T-helper 1 cell treated with Interleukin-12 subunit alpha and Interleukin-12 subunit beta and Interleukin-4 antibody, amounts not matched to agents 30 ng/mL and 1 ng/mL, for 36 hours (primary cell): ENCODE measurements at regions not wholly inside any gene's neighbourhood (a gene's known extent, or its start where the extent isn't known, plus 50 kb on each side); places are given as distances from the start of the nearest gene placed in this dataset.

Source experiments
- intact Hi-C: fragments of 100-400 bp; cut with micrococcal nuclease; formaldehyde crosslinking; loops from one replicate; pipeline ENCODE4 v1.15.1; 2024

- intact Hi-C loops, result no loop called here
Observed at GRCh38 chr2:177141866-177142265, 70.7 kb upstream of the HNRNPA3 start.

- intact Hi-C loops, result no loop called here
Observed at GRCh38 chr2:177143444-177143843, 69.2 kb upstream of the HNRNPA3 start.

GRCh38 chr2:177147093-177147694 is 65.4 kb upstream of the HNRNPA3 start:
- intact Hi-C loops, result loop anchor here (1.0 to 5.0 kb wide), 12 partner anchors 215 to 1456 kb away; a partner anchor contains a TSS

GRCh38 chr2:177147834-177148445 is 64.7 kb upstream of the HNRNPA3 start:
- intact Hi-C loops, result loop anchor here (1.0 to 5.0 kb wide), 16 partner anchors 149 to 1457 kb away; partner anchors contain the start of genes LNPK and MTX2

GRCh38 chr2:177148477-177149154 is 64.0 kb upstream of the HNRNPA3 start:
- intact Hi-C loops, result loop anchor here (1.0 to 5.0 kb wide), 10 partner anchors 16 to 1146 kb away; partner anchors contain the start of genes LNPK and MTX2

- intact Hi-C loops, result loop anchor here (1.0 to 5.0 kb wide), 9 partner anchors 15 to 1146 kb away; partner anchors contain the start of genes LNPK and MTX2
Observed at GRCh38 chr2:177149155-177149503, 63.5 kb upstream of the HNRNPA3 start.

- intact Hi-C loops, result no loop called here
Observed at GRCh38 chr2:177153805-177154204, 58.8 kb upstream of the HNRNPA3 start.

- intact Hi-C loops, result no loop called here
Observed at GRCh38 chr2:177154809-177155208, 57.8 kb upstream of the HNRNPA3 start.

GRCh38 chr2:177155631-177156030 is 57.0 kb upstream of the HNRNPA3 start:
- intact Hi-C loops, result no loop called here

- intact Hi-C loops, result loop anchor here (10.0 kb wide), 1 partner anchor 953 kb away; the partner anchor contains the start of gene RBM45
Observed at GRCh38 chr2:177161741-177162460, 50.7 kb upstream of the HNRNPA3 start.
